H9 (cell line): ENCODE measurements at regions not wholly inside any gene's neighbourhood (a gene's known extent, or its start where the extent isn't known, plus 50 kb on each side); places are given as distances from the start of the nearest gene placed in this dataset.

Experiments
- DNase-seq: peaks from one replicate; pipeline ENCODE4 v3.0.0-alpha.2; 2017
- H2AFZ ChIP-seq: one replicate; pipeline ENCODE4 v1.6.1; 2013; ENCODE audit warnings: mild to moderate bottlenecking, low read length, control low read depth, moderate library complexity
- H2AK5ac ChIP-seq: 2 replicates; pipeline ENCODE4 v1.6.1; 2013; ENCODE audit warnings: low read length, control low read depth, mixed read lengths; ENCODE audit not compliant: insufficient read length
- H2BK120ac ChIP-seq: one replicate; pipeline ENCODE4 v1.6.1; 2013; ENCODE audit warnings: low read depth, mild to moderate bottlenecking, low read length, control low read depth, inconsistent platforms; ENCODE audit not compliant: poor library complexity, severe bottlenecking
- H2BK12ac ChIP-seq: 2 replicates; pipeline ENCODE4 v1.6.1; 2013; ENCODE audit warnings: low read length, control low read depth, mixed read lengths, low read depth; ENCODE audit not compliant: insufficient read length
- H2BK15ac ChIP-seq: 2 replicates; pipeline ENCODE4 v1.6.1; 2013; ENCODE audit warnings: low read depth, low read length, control low read depth
- H2BK20ac ChIP-seq: one replicate; pipeline ENCODE4 v1.6.1; 2013; ENCODE audit warnings: low read depth, mild to moderate bottlenecking, low read length, control low read depth, inconsistent platforms; ENCODE audit not compliant: poor library complexity, severe bottlenecking
- H2BK5ac ChIP-seq: 2 replicates; pipeline ENCODE4 v1.6.1; 2013; ENCODE audit warnings: low read length, control low read depth, mixed read lengths; ENCODE audit not compliant: insufficient read length
- H3K14ac ChIP-seq: 2 replicates; pipeline ENCODE4 v1.6.1; 2013; ENCODE audit warnings: low read length, control low read depth; ENCODE audit not compliant: insufficient read depth
- H3K18ac ChIP-seq: 2 replicates; pipeline ENCODE4 v1.6.1; 2013; ENCODE audit warnings: low read depth, mild to moderate bottlenecking, mixed read lengths, low read length, control low read depth; ENCODE audit not compliant: insufficient read length
- H3K23ac ChIP-seq: 2 replicates; pipeline ENCODE4 v1.6.1; 2013; ENCODE audit warnings: low read length, control low read depth, mixed read lengths, low read depth; ENCODE audit not compliant: insufficient read length
- H3K23me2 ChIP-seq: 2 replicates; pipeline ENCODE4 v1.6.1; 2013; ENCODE audit warnings: low read depth, mild to moderate bottlenecking, mixed read lengths, low read length, control low read depth; ENCODE audit not compliant: insufficient read length, poor library complexity, severe bottlenecking
- H3K27ac ChIP-seq: 2 replicates; pipeline ENCODE4 v1.5.1; 2013; ENCODE audit warnings: low read length, control low read depth, mixed read lengths, low read depth; ENCODE audit not compliant: insufficient read length
- H3K27me3 ChIP-seq: 2 replicates; pipeline ENCODE4 v1.6.1; 2013; ENCODE audit warnings: low read length, control low read depth, inconsistent platforms; ENCODE audit not compliant: insufficient read depth
- H3K4ac ChIP-seq: 2 replicates; pipeline ENCODE4 v1.6.1; 2013; ENCODE audit warnings: low read depth, mild to moderate bottlenecking, control low read depth, inconsistent platforms, low read length, moderate library complexity
- H3K4me1 ChIP-seq: 2 replicates; pipeline ENCODE4 v1.6.1; 2013; ENCODE audit warnings: low read length, control low read depth, inconsistent platforms; ENCODE audit not compliant: insufficient read depth
- H3K4me2 ChIP-seq: 2 replicates; pipeline ENCODE4 v1.6.1; 2013; ENCODE audit warnings: low read length, control low read depth, mixed read lengths; ENCODE audit not compliant: insufficient read length, insufficient read depth
- H3K56ac ChIP-seq: 2 replicates; pipeline ENCODE4 v1.6.1; 2013; ENCODE audit warnings: low read depth, mild to moderate bottlenecking, mixed read lengths, low read length, control low read depth; ENCODE audit not compliant: insufficient read length
- H3K79me1 ChIP-seq: 2 replicates; pipeline ENCODE4 v1.6.1; 2013; ENCODE audit warnings: low read depth, mild to moderate bottlenecking, moderate library complexity, low read length, control low read depth, inconsistent platforms; ENCODE audit not compliant: insufficient read depth, poor library complexity, severe bottlenecking
- H3K79me2 ChIP-seq: 2 replicates; pipeline ENCODE4 v1.6.1; 2013; ENCODE audit warnings: low read length, control low read depth, inconsistent platforms; ENCODE audit not compliant: insufficient read depth
- H3K9ac ChIP-seq: 2 replicates; pipeline ENCODE4 v1.6.1; 2013; ENCODE audit warnings: low read length, control low read depth, mixed read lengths; ENCODE audit not compliant: insufficient read length; ENCODE audit errors: extremely low read depth
- H3K9me3 ChIP-seq: one replicate; pipeline ENCODE4 v1.6.1; 2013; ENCODE audit warnings: low read depth, low read length, inconsistent platforms; ENCODE audit not compliant: control insufficient read depth
- H3T11ph ChIP-seq: one replicate; pipeline ENCODE4 v1.6.1; 2013; ENCODE audit warnings: mild to moderate bottlenecking, low read length, control low read depth, inconsistent platforms
- H4K20me1 ChIP-seq: one replicate; pipeline ENCODE4 v1.6.1; 2013; ENCODE audit not compliant: control insufficient read depth, insufficient read length, insufficient read depth
- H4K5ac ChIP-seq: 2 replicates; pipeline ENCODE4 v1.6.1; 2013; ENCODE audit warnings: low read depth, mild to moderate bottlenecking, mixed read lengths, low read length, control low read depth; ENCODE audit not compliant: insufficient read length
- H4K8ac ChIP-seq: replicated peaks from 2 replicates; pipeline ENCODE4 v1.6.1; 2013; ENCODE audit warnings: low read length, control low read depth, mixed read lengths, low read depth; ENCODE audit not compliant: insufficient read length
- H4K91ac ChIP-seq: 2 replicates; pipeline ENCODE4 v1.6.1; 2013; ENCODE audit warnings: low read depth, mild to moderate bottlenecking, moderate library complexity, mixed read lengths, low read length, control low read depth; ENCODE audit not compliant: insufficient read length
- H3K27ac Mint-ChIP-seq, 3 experiments: 2 replicates in 2 of 3; 3 replicates in 1 of 3; pipeline ENCODE4 v1.8.0; 2020 to 2021; ENCODE audit warnings: mixed read lengths in 3 of 3, mild to moderate bottlenecking in 1 of 3, moderate library complexity in 1 of 3
- H3K27me3 Mint-ChIP-seq: 2 replicates; pipeline ENCODE4 v1.8.0; 2021; ENCODE audit warnings: low read depth, mild to moderate bottlenecking, moderate library complexity, mixed read lengths
- H3K36me3 Mint-ChIP-seq, 3 experiments: 2 replicates in 2 of 3; 3 replicates in 1 of 3; pipeline ENCODE4 v1.8.0; 2020 to 2021; ENCODE audit warnings: low read depth in 3 of 3, mixed read lengths in 3 of 3; ENCODE audit not compliant: insufficient read depth in 1 of 3
- H3K4me1 Mint-ChIP-seq, 2 experiments: 2 replicates each; pipeline ENCODE4 v1.8.0; 2020; ENCODE audit warnings: mixed read lengths in 2 of 2
- H3K4me3 Mint-ChIP-seq, 2 experiments: 2 replicates in 1 of 2; 3 replicates in 1 of 2; pipeline ENCODE4 v1.8.0; 2020 to 2021; ENCODE audit warnings: mild to moderate bottlenecking in 2 of 2, mixed read lengths in 2 of 2, moderate library complexity in 1 of 2
- H3K9me3 Mint-ChIP-seq, 2 experiments: 2 replicates in 1 of 2; 3 replicates in 1 of 2; pipeline ENCODE4 v1.8.0; 2020; ENCODE audit warnings: mild to moderate bottlenecking in 2 of 2, mixed read lengths in 2 of 2, moderate library complexity in 1 of 2
- CTCF ChIP-seq: fragments of 200-600 bp; sonication (generic); conservative IDR thresholded peaks from 3 replicates; pipeline ENCODE4 v1.8.0; 2021; ENCODE audit warnings: antibody characterized with exemption, mild to moderate bottlenecking
- WGBS: extraction: QIAGEN DNeasy Blood & Tissue Kit; methylation state at CpG from one replicate; pipeline ENCODE4 v1.1.7; 2013; ENCODE audit warnings: missing lambda C conversion rate, low lambda C conversion rate, mixed read lengths; ENCODE audit not compliant: insufficient read length; ENCODE audit errors: extremely low coverage; 5-methylcytosine and 5-hydroxymethylcytosine counted together

- H3K4me1 Mint-ChIP-seq = peaks cover 4 to 9% of the 10 kb centered on the region in 2 experiments; a peak in 3 of 4 replicates
- no peaks in the 10 kb centered on the region for H3K36me3 Mint-ChIP-seq
- no peak overlapping the region for H3K4me2 ChIP-seq
- H2BK5ac ChIP-seq = no peak overlapping the region
- no peak overlapping the region for H3K27ac ChIP-seq
- H2BK120ac ChIP-seq = no peak overlapping the region
- no peak overlapping the region for H3K4me3 Mint-ChIP-seq
- no peak overlapping the region for H2BK15ac ChIP-seq
- H3K4me1 ChIP-seq = no peaks in the 10 kb centered on the region
- no peak overlapping the region for H3K23ac ChIP-seq
- no peak overlapping the region for H3K18ac ChIP-seq
- no peak overlapping the region for H3K4ac ChIP-seq
- no peak overlapping the region for H2AK5ac ChIP-seq
- no peaks in the 10 kb centered on the region for H3K79me2 ChIP-seq
- no peaks in the 10 kb centered on the region for H3K79me1 ChIP-seq
- H4K8ac ChIP-seq = no peak overlapping the region
- H3K27ac Mint-ChIP-seq = no peak overlapping the region
- H2BK20ac ChIP-seq = no peak overlapping the region
- no peaks in the 10 kb centered on the region for H3K23me2 ChIP-seq
- no peak overlapping the region for H4K5ac ChIP-seq
- no peak overlapping the region for H3K14ac ChIP-seq
- no peak overlapping the region for H3K56ac ChIP-seq
- no peak for TF ChIP-seq CTCF
- no peaks in the 10 kb centered on the region; a peak in 1 of 5 replicates for H3K9me3 Mint-ChIP-seq
- H2BK12ac ChIP-seq = no peak overlapping the region
- H3K27me3 Mint-ChIP-seq = peaks cover 53% of the 10 kb centered on the region
- no CpG with 5 or more reads among the region's 10 CpGs for WGBS
- DNase-seq = no peak
- no peak overlapping the region for H3K9ac ChIP-seq
- no peaks in the 10 kb centered on the region for H3K9me3 ChIP-seq
- H4K20me1 ChIP-seq = no peaks in the 10 kb centered on the region
- H2AFZ ChIP-seq = no peak overlapping the region
- no peak overlapping the region for H4K91ac ChIP-seq
- no peaks in the 10 kb centered on the region for H3K27me3 ChIP-seq
- no peak overlapping the region for H3T11ph ChIP-seq
These were observed 59.4 kb upstream of the NUP50 start for GRCh38 chr22:45104313-45104712.
